ENCODE measurements at regions not wholly inside any gene's neighbourhood (a gene's known extent, or its start where the extent isn't known, plus 50 kb on each side); places are given as distances from the start of the nearest gene placed in this dataset.

GRCh38 chr6:120526576-120526975, 807.7 kb downstream of the TBC1D32 start:
- no peak overlapping the region for H3K4me2 ChIP-seq (ENCODE audit: insufficient read depth in 1 of 2, low read depth in 2 of 2, low read length in 2 of 2)

More at GRCh38 chr6:120526576-120526975, 807.7 kb downstream of the TBC1D32 start:
- Histone ChIP-seq H2BK15ac (ENCODE audit: low read length) (no peak overlapping the region), H2BK20ac (ENCODE audit: low read length) (no peak overlapping the region), H4K5ac (ENCODE audit: insufficient read length, low read depth, low read length) (no peak overlapping the region), H2AFZ (ENCODE audit: low read length) (no peak overlapping the region), H3K79me2 (ENCODE audit: control insufficient read depth in 1 of 2, insufficient read depth in 2 of 2, low read length in 2 of 2) (no peaks in the 10 kb centered on the region), H3K4me3 (ENCODE audit: extremely low read depth in 1 of 4, insufficient read depth in 2 of 4, low read depth in 3 of 4, low read length in 4 of 4) (no peak overlapping the region), H3K23ac (ENCODE audit: insufficient read length) (no peak overlapping the region), H2BK12ac (ENCODE audit: low read depth, low read length) (no peak overlapping the region), H2BK5ac (ENCODE audit: low read depth, low read length) (no peak overlapping the region), H3K27ac (ENCODE audit: low read depth, low read length) (no peak overlapping the region), H3K9me3 (ENCODE audit: insufficient read depth in 2 of 2, low read depth in 1 of 2, low read length in 1 of 2) (peaks cover 0 to 5% of the 10 kb centered on the region in 2 experiments; a peak in 1 of 4 replicates), H3K36me3 (ENCODE audit: control insufficient read depth in 2 of 4, insufficient read depth in 4 of 4, low read length in 3 of 4) (no peaks in the 10 kb centered on the region), H3K9ac (replicated peaks in 1 of 4; ENCODE audit: extremely low read depth in 1 of 4, low read depth in 3 of 4, low read length in 3 of 4) (no peak overlapping the region), H2AK5ac (ENCODE audit: low read depth, low read length) (no peak overlapping the region), H3K23me2 (ENCODE audit: low read depth, low read length) (no peaks in the 10 kb centered on the region), H3K27me3 (replicated peaks in 1 of 4; ENCODE audit: control insufficient read depth in 3 of 4, extremely low read depth in 1 of 4, insufficient read depth in 3 of 4, low read length in 3 of 4) (no peaks in the 10 kb centered on the region), H3K79me1 (ENCODE audit: low read depth, low read length) (no peaks in the 10 kb centered on the region), H3K56ac (replicated peaks; ENCODE audit: insufficient read length, low read depth, low read length) (no peak overlapping the region), H4K20me1 (replicated peaks in 1 of 2; ENCODE audit: control insufficient read depth in 1 of 2, insufficient read depth in 2 of 2, low read length in 2 of 2) (no peaks in the 10 kb centered on the region), H4K8ac (ENCODE audit: extremely low read depth, insufficient read depth, low read length) (no peak overlapping the region), H2BK120ac (replicated peaks; ENCODE audit: low read depth, low read length) (no peak overlapping the region), H3K14ac (ENCODE audit: insufficient read length) (no peak overlapping the region), H3K4ac (replicated peaks; ENCODE audit: insufficient read length, low read depth, low read length) (no peak overlapping the region), H3K18ac (ENCODE audit: extremely low read depth, low read length) (no peak overlapping the region), H4K91ac (replicated peaks; ENCODE audit: insufficient read length, low read length) (no peak overlapping the region), H3K4me1 (replicated peaks in 1 of 4; ENCODE audit: control insufficient read depth in 3 of 4, insufficient read depth in 4 of 4, low read length in 3 of 4) (no peaks in the 10 kb centered on the region)
- CTCF ChIA-PET (ENCODE audit: partially characterized antibody) = no interaction called here
- FAIRE-seq = no peak
- TF ChIP-seq RFX5 (IDR thresholded peaks at IDR 0.05; ENCODE audit: borderline replicate concordance, low read depth, low read length) (no peak), BRCA1 (IDR thresholded peaks at IDR 0.05; ENCODE audit: low read depth, low read length) (no peak), CREB1 (IDR thresholded peaks at IDR 0.05) (no peak), SP2 (IDR thresholded peaks at IDR 0.05; ENCODE audit: low read length) (no peak), SUZ12 (IDR thresholded peaks at IDR 0.05; ENCODE audit: low read length) (no peak), CTBP2 (IDR thresholded peaks at IDR 0.05; ENCODE audit: borderline replicate concordance, insufficient read depth, insufficient read length, low read length) (no peak), JUN (IDR thresholded peaks at IDR 0.05; ENCODE audit: low read depth, low read length) (no peak), EP300 (IDR thresholded peaks at IDR 0.05; ENCODE audit: borderline replicate concordance in 1 of 2, low read depth in 2 of 2, low read length in 2 of 2) (no peak), GABPA (IDR thresholded peaks at IDR 0.05; ENCODE audit: borderline replicate concordance, insufficient read depth, low read length) (no peak), ZNF274 (IDR thresholded peaks at IDR 0.05; ENCODE audit: borderline replicate concordance, extremely low read depth, low read length) (no peak), YY1 (IDR thresholded peaks at IDR 0.05; ENCODE audit: low read depth, low read length) (no peak), JUND (IDR thresholded peaks at IDR 0.05; ENCODE audit: low read length) (no peak), SP1 (IDR thresholded peaks at IDR 0.05; ENCODE audit: low read depth, low read length) (no peak), SIN3A (conservative IDR thresholded peaks at IDR 0.05 in 1 of 2, IDR thresholded peaks at IDR 0.05 in 1 of 2; ENCODE audit: low read depth in 1 of 2, low read length in 2 of 2) (no peak), KDM4A (IDR thresholded peaks at IDR 0.05; ENCODE audit: low read depth, low read length, severe bottlenecking) (no peak), HDAC6 (IDR thresholded peaks at IDR 0.05; ENCODE audit: low read depth, low read length) (no peak)
- WGBS, 2 experiments (ENCODE audit: extremely low coverage in 1 of 2, insufficient coverage in 1 of 2, insufficient read length in 1 of 2, insufficient replicate concordance in 2 of 2, low coverage in 1 of 2, low lambda C conversion rate in 2 of 2, missing lambda C conversion rate in 1 of 2) = 91% methylated on average over 2 of the region's 2 CpGs; no CpG with 5 or more reads in 1 of the 2 experiments
- DNase-seq (ENCODE audit: low read depth in 1 of 2, low spot score in 2 of 2) = no peak
- POLR2A ChIA-PET (ENCODE audit: partially characterized antibody) = no interaction called here
